Gastroesophageal sphincter (tissue), 3 donors: ENCODE measurements at regions not wholly inside any gene's neighbourhood (a gene's known extent, or its start where the extent isn't known, plus 50 kb on each side); places are given as distances from the start of the nearest gene placed in this dataset.

Source experiments
- EP300 ChIP-seq: sonication (generic); formaldehyde crosslinking; IDR thresholded peaks from one replicate; pipeline ENCODE4 v1.6.1; 2017; ENCODE audit warnings: antibody characterized with exemption, mild to moderate bottlenecking
- TF ChIP-seq, protein P1 (sequence below), 4 experiments: fragments of 200-600 bp in 2 of 4; fragments of 450-650 bp in 2 of 4; sonication (generic) in 1 of 4; IDR thresholded peaks; one replicate each; pipeline ENCODE4 v1.5.1; 2017 to 2019; ENCODE audit warnings: antibody characterized with exemption in 4 of 4, mild to moderate bottlenecking in 2 of 4, moderate library complexity in 2 of 4

DNA sequence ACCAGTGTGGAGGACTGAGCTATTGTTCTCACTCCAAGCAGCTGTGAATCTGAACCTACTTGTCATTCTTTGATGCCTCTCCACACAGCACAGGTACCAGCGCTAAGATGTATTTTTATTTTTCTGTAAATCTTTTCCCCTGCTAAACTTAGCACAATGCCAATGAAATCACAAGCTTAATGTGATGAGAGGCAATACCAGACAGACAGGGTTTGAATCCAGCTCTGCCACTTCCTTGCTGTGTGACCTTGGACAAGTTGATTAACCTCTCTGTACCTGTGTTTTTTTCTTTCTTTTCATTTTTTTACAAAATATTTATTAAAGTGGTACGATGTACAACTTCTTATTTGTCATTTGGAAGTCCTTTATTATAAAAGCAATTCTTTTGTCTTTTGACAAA lies 757.6 kb downstream of the MED13L start:
- no peak for TF ChIP-seq EP300
- TF ChIP-seq, protein P1, sequence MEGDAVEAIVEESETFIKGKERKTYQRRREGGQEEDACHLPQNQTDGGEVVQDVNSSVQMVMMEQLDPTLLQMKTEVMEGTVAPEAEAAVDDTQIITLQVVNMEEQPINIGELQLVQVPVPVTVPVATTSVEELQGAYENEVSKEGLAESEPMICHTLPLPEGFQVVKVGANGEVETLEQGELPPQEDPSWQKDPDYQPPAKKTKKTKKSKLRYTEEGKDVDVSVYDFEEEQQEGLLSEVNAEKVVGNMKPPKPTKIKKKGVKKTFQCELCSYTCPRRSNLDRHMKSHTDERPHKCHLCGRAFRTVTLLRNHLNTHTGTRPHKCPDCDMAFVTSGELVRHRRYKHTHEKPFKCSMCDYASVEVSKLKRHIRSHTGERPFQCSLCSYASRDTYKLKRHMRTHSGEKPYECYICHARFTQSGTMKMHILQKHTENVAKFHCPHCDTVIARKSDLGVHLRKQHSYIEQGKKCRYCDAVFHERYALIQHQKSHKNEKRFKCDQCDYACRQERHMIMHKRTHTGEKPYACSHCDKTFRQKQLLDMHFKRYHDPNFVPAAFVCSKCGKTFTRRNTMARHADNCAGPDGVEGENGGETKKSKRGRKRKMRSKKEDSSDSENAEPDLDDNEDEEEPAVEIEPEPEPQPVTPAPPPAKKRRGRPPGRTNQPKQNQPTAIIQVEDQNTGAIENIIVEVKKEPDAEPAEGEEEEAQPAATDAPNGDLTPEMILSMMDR (IDR thresholded peaks at IDR 0.05) = no peak
